GM12878 (cell line): ENCODE measurements at regions not wholly inside any gene's neighbourhood (a gene's known extent, or its start where the extent isn't known, plus 50 kb on each side); places are given as distances from the start of the nearest gene placed in this dataset.

Source experiments
- ATAC-seq: fragments of 200-7000 bp; cut with Tn5 transposase; 3 replicates; pipeline ENCODE4 v1.9.1; 2020; ENCODE audit warnings: mild to moderate bottlenecking, moderate library complexity
- BruUV-seq: library from RNA; stranded (reverse); fragments of 400-500 nt; replicated peaks from 2 replicates; lab custom pipeline; 2021; lab: Mats Ljungman, UMichigan
- CTCF ChIA-PET: fragments of 300-600 bp; sonication (Branson Sonifier 250); formaldehyde crosslinking; extraction: SDS; loops from one replicate; lab custom pipeline; 2021; ENCODE audit warnings: inconsistent platforms; lab: Yijun Ruan, JAX
- POLR2A ChIA-PET: fragments of 350-600 bp; formaldehyde crosslinking; extraction: SDS; loops from one replicate; lab custom pipeline; 2021; ENCODE audit warnings: inconsistent platforms; lab: Charles Lee
- RAD21 ChIA-PET: fragments of 300-600 bp; sonication (Branson Sonifier 250); formaldehyde crosslinking; loops from one replicate; lab custom pipeline; 2023; ENCODE audit warnings: antibody characterized with exemption; ENCODE audit not compliant: unreplicated experiment; lab: Charles Lee
- SMC1A ChIA-PET: fragments of 300-600 bp; sonication (Branson Sonifier 250); formaldehyde crosslinking; loops from one replicate; lab custom pipeline; 2023; ENCODE audit not compliant: unreplicated experiment, uncharacterized antibody; lab: Charles Lee
- DNase-seq: peaks from one replicate; pipeline ENCODE4 v3.0.0-alpha.2; 2011; ENCODE audit warnings: low read depth, low spot score
- FAIRE-seq: peaks from 3 replicates; lab custom pipeline; 2011; peaks lifted over from hg19 to GRCh38; lab: Jason Lieb, UNC
- H2AFZ ChIP-seq: 2 replicates; pipeline ENCODE4 v1.6.0; 2011; ENCODE audit warnings: low read depth, low read length, control low read depth; ENCODE audit not compliant: control insufficient read depth
- H3K27ac ChIP-seq: 2 replicates; pipeline ENCODE4 v1.5.1; 2011; ENCODE audit warnings: control low read depth; ENCODE audit not compliant: control insufficient read depth, insufficient read depth
- H3K27me3 ChIP-seq, 2 experiments: replicated peaks in 1 of 2; 2 replicates each; pipeline versions ENCODE4 v1.6.0 to v1.6.1; 2011; ENCODE audit warnings: low read length in 1 of 2; ENCODE audit not compliant: control insufficient read depth in 2 of 2, insufficient read depth in 2 of 2
- H3K36me3 ChIP-seq, 2 experiments: 2 replicates each; pipeline ENCODE4 v1.5.1; 2011; ENCODE audit warnings: low read length in 1 of 2; ENCODE audit not compliant: control insufficient read depth in 2 of 2, insufficient read depth in 2 of 2
- H3K4me1 ChIP-seq: 2 replicates; pipeline ENCODE4 v1.6.1; 2011; ENCODE audit warnings: mild to moderate bottlenecking, low read length, moderate library complexity, mixed read lengths; ENCODE audit not compliant: control insufficient read depth, insufficient read depth
- H3K4me2 ChIP-seq: 2 replicates; pipeline ENCODE4 v1.6.0; 2011; ENCODE audit warnings: control low read depth; ENCODE audit not compliant: control insufficient read depth, insufficient read depth
- H3K4me3 ChIP-seq: fragments of 200-600 bp; sonication (generic); 2 replicates; pipeline ENCODE4 v1.5.1; 2016
- H3K79me2 ChIP-seq: 2 replicates; pipeline ENCODE4 v1.6.0; 2011; ENCODE audit warnings: low read length; ENCODE audit not compliant: control insufficient read depth, insufficient read depth
- H3K9ac ChIP-seq: 2 replicates; pipeline ENCODE4 v1.8.0; 2011; ENCODE audit warnings: low read length, control low read depth, mixed read lengths; ENCODE audit not compliant: control insufficient read depth, insufficient read depth
- H3K9me3 ChIP-seq: replicated peaks from 3 replicates; pipeline ENCODE4 v1.5.1; 2011; ENCODE audit warnings: mild to moderate bottlenecking, low read length; ENCODE audit not compliant: control insufficient read depth, insufficient read depth
- H4K20me1 ChIP-seq: 2 replicates; pipeline ENCODE4 v1.6.0; 2011; ENCODE audit not compliant: control insufficient read depth, insufficient read depth
- BACH1 ChIP-seq: fragments of 450-650 bp; IDR thresholded peaks from 2 replicates; pipeline ENCODE4 v1.6.1; 2017; ENCODE audit warnings: mild to moderate bottlenecking, borderline replicate concordance
- DPF2 ChIP-seq: fragments of 450-650 bp; IDR thresholded peaks from 2 replicates; pipeline ENCODE4 v1.6.1; 2017; ENCODE audit warnings: mild to moderate bottlenecking
- EP300 ChIP-seq, 2 experiments: fragments of 150-350 bp in 1 of 2; IDR thresholded peaks; 2 replicates each; pipeline ENCODE4 v1.6.1; 2011 to 2012; ENCODE audit warnings: low read depth in 2 of 2, low read length in 2 of 2, borderline replicate concordance in 1 of 2, improper control_type of control experiment in 1 of 2, inconsistent platforms in 1 of 2; ENCODE audit not compliant: control insufficient read depth in 1 of 2
- FOXM1 ChIP-seq: IDR thresholded peaks from 2 replicates; pipeline ENCODE4 v1.6.1; 2012; ENCODE audit warnings: low read depth, mild to moderate bottlenecking, inconsistent platforms, low read length, moderate library complexity
- HDGF ChIP-seq: fragments of 450-650 bp; IDR thresholded peaks from 2 replicates; pipeline ENCODE4 v1.6.1; 2016; ENCODE audit warnings: antibody characterized with exemption
- JUNB ChIP-seq: IDR thresholded peaks from 2 replicates; pipeline ENCODE4 v1.6.1; 2016; ENCODE audit warnings: antibody characterized with exemption, mild to moderate bottlenecking
- NBN ChIP-seq: fragments of 450-650 bp; IDR thresholded peaks from 2 replicates; pipeline ENCODE4 v1.6.1; 2016
- NFYB ChIP-seq: IDR thresholded peaks from 2 replicates; pipeline ENCODE4 v1.6.1; 2011; ENCODE audit warnings: low read depth, mild to moderate bottlenecking, low read length, improper control_type of control experiment, moderate library complexity; ENCODE audit not compliant: insufficient read depth
- POLR2AphosphoS2 ChIP-seq: IDR thresholded peaks from 2 replicates; pipeline ENCODE4 v1.6.1; 2011; ENCODE audit warnings: low read depth, mild to moderate bottlenecking, low read length, improper control_type of control experiment, moderate library complexity
- RELA ChIP-seq: fragments of 450-650 bp; IDR thresholded peaks from 2 replicates; pipeline ENCODE4 v1.8.0; 2014; ENCODE audit warnings: borderline replicate concordance; ENCODE audit not compliant: partially characterized antibody
- SMC3 ChIP-seq: IDR thresholded peaks from 2 replicates; pipeline ENCODE4 v1.6.1; 2011; ENCODE audit warnings: low read length, improper control_type of control experiment, borderline replicate concordance
- STAT3 ChIP-seq: IDR thresholded peaks from 2 replicates; pipeline ENCODE4 v1.6.1; 2011; ENCODE audit warnings: low read depth, low read length, improper control_type of control experiment
- TAF1 ChIP-seq: IDR thresholded peaks from 2 replicates; pipeline ENCODE4 v1.6.1; 2011; ENCODE audit warnings: mild to moderate bottlenecking, low read depth, low read length, borderline replicate concordance
- YBX1 ChIP-seq: fragments of 450-650 bp; IDR thresholded peaks from 2 replicates; pipeline ENCODE4 v1.6.1; 2016; ENCODE audit warnings: antibody characterized with exemption
- ZBED1 ChIP-seq: IDR thresholded peaks from 2 replicates; pipeline ENCODE4 v1.6.1; 2016; ENCODE audit warnings: borderline replicate concordance
- WGBS: methylation state at CpG from one replicate; pipeline ENCODE4 v1.1.6; 2016; ENCODE audit warnings: low lambda C conversion rate; ENCODE audit not compliant: insufficient replicate concordance, insufficient coverage; ENCODE audit errors: missing lambda C conversion rate; 5-methylcytosine and 5-hydroxymethylcytosine counted together
- in situ Hi-C: fragments of 300-500 bp; cut with MboI; formaldehyde crosslinking; loops from 9 replicates; pipeline ENCODE4 v1.14.3; 2018; ENCODE audit warnings: mixed read lengths
- intact Hi-C: fragments of 100-400 bp; cut with micrococcal nuclease; formaldehyde crosslinking; loops from one replicate; pipeline ENCODE4 v1.14.2; 2022; ENCODE audit not compliant: unreplicated experiment
- TF ChIP-seq, protein P1 (sequence below): fragments of 450-650 bp; IDR thresholded peaks from 2 replicates; pipeline ENCODE4 v1.6.1; 2017; ENCODE audit warnings: antibody characterized with exemption, mild to moderate bottlenecking, moderate library complexity
- TF ChIP-seq, protein P2 (sequence below): fragments of 450-650 bp; IDR thresholded peaks from 2 replicates; pipeline ENCODE4 v1.6.1; 2017; ENCODE audit warnings: mild to moderate bottlenecking, low read depth, inconsistent platforms; ENCODE audit not compliant: poor library complexity, severe bottlenecking

DNA sequence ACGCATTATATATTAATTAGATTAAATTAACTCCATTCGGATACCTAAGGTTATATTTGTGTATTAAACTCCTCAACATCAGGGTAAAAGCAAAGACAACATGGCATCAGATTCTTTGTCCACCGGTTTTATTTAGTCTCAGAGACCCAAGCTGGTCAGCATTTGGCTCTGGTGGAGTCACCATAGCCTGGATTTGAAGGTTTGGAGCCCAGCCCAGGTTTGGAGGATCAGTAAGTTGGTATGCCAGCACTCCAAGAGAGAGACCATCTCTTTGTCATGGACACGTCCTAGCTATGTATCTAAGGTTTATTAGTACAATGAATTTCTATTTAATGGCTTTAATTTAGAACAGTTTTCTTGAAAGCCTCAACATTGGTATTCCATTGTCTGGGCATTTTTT, 328.4 kb upstream of the RBFOX1 start:
- no peaks in the 10 kb centered on the region for H3K27me3 ChIP-seq
- no peak for ATAC-seq
- no peak for TF ChIP-seq EP300 (IDR thresholded peaks at IDR 0.05; ENCODE audit: borderline replicate concordance in 1 of 2, control insufficient read depth in 1 of 2, low read depth in 2 of 2, low read length in 2 of 2)
- no peak for TF ChIP-seq DPF2
- TF ChIP-seq HDGF, result no peak
- TF ChIP-seq TAF1, result no peak
- no peak for TF ChIP-seq NBN
- no peak for TF ChIP-seq ZBED1
- no peak for TF ChIP-seq BACH1
- TF ChIP-seq NFYB, result no peak
- TF ChIP-seq, protein P1, sequence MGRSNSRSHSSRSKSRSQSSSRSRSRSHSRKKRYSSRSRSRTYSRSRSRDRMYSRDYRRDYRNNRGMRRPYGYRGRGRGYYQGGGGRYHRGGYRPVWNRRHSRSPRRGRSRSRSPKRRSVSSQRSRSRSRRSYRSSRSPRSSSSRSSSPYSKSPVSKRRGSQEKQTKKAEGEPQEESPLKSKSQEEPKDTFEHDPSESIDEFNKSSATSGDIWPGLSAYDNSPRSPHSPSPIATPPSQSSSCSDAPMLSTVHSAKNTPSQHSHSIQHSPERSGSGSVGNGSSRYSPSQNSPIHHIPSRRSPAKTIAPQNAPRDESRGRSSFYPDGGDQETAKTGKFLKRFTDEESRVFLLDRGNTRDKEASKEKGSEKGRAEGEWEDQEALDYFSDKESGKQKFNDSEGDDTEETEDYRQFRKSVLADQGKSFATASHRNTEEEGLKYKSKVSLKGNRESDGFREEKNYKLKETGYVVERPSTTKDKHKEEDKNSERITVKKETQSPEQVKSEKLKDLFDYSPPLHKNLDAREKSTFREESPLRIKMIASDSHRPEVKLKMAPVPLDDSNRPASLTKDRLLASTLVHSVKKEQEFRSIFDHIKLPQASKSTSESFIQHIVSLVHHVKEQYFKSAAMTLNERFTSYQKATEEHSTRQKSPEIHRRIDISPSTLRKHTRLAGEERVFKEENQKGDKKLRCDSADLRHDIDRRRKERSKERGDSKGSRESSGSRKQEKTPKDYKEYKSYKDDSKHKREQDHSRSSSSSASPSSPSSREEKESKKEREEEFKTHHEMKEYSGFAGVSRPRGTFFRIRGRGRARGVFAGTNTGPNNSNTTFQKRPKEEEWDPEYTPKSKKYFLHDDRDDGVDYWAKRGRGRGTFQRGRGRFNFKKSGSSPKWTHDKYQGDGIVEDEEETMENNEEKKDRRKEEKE, result no peak
- TF ChIP-seq STAT3, result no peak
- TF ChIP-seq JUNB, result no peak
- TF ChIP-seq RELA, result no peak
- TF ChIP-seq YBX1, result no peak
- TF ChIP-seq, protein P2, sequence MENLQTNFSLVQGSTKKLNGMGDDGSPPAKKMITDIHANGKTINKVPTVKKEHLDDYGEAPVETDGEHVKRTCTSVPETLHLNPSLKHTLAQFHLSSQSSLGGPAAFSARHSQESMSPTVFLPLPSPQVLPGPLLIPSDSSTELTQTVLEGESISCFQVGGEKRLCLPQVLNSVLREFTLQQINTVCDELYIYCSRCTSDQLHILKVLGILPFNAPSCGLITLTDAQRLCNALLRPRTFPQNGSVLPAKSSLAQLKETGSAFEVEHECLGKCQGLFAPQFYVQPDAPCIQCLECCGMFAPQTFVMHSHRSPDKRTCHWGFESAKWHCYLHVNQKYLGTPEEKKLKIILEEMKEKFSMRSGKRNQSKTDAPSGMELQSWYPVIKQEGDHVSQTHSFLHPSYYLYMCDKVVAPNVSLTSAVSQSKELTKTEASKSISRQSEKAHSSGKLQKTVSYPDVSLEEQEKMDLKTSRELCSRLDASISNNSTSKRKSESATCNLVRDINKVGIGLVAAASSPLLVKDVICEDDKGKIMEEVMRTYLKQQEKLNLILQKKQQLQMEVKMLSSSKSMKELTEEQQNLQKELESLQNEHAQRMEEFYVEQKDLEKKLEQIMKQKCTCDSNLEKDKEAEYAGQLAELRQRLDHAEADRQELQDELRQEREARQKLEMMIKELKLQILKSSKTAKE, result no peak
- no peak for TF ChIP-seq FOXM1
- TF ChIP-seq SMC3, result no peak
- TF ChIP-seq POLR2AphosphoS2, result no peak
- no TSS peak for BruUV-seq
- no peak overlapping the region for H3K9ac ChIP-seq
- no peaks in the 10 kb centered on the region for H3K9me3 ChIP-seq
- SMC1A ChIA-PET, result no interaction called here
- no peak overlapping the region for H3K27ac ChIP-seq
- H3K4me3 ChIP-seq, result no peak overlapping the region
- H3K36me3 ChIP-seq, result no peaks in the 10 kb centered on the region
- CTCF ChIA-PET, result no interaction called here
- FAIRE-seq, result no peak
- H4K20me1 ChIP-seq, result no peaks in the 10 kb centered on the region
- H3K79me2 ChIP-seq, result no peaks in the 10 kb centered on the region
- intact Hi-C loops (no loop called here), in situ Hi-C loops (loop anchor here (25.0 kb wide), 1 partner anchor 1158 kb away; no protein-coding TSS in a partner anchor)
- RAD21 ChIA-PET, result no interaction called here
- H3K4me2 ChIP-seq, result no peak overlapping the region
- WGBS, result 0% methylated on average over 4 of the region's 4 CpGs
- POLR2A ChIA-PET, result no interaction called here
- H3K4me1 ChIP-seq, result no peaks in the 10 kb centered on the region
- no peak for DNase-seq
- no peak overlapping the region for H2AFZ ChIP-seq
